Mammary epithelial cell (primary cell): ENCODE measurements at regions not wholly inside any gene's neighbourhood (a gene's known extent, or its start where the extent isn't known, plus 50 kb on each side); places are given as distances from the start of the nearest gene placed in this dataset.

ENCODE experiments used
- CTCF ChIP-seq, 2 donors: IDR thresholded peaks in 1 of 2; conservative IDR thresholded peaks in 1 of 2; 2 replicates each; pipeline ENCODE4 v1.5.1; 2011 to 2012; ENCODE audit warnings: inconsistent platforms in 2 of 2, low read length in 2 of 2, mild to moderate bottlenecking in 2 of 2, control low read depth in 1 of 2, low read depth in 1 of 2; ENCODE audit not compliant: insufficient read depth in 1 of 2; ENCODE audit errors: extremely low read depth in 1 of 2
- EZH2 ChIP-seq: IDR thresholded peaks from 2 replicates; pipeline ENCODE4 v1.6.1; 2012; ENCODE audit warnings: low read length, inconsistent platforms, borderline replicate concordance

DNA sequence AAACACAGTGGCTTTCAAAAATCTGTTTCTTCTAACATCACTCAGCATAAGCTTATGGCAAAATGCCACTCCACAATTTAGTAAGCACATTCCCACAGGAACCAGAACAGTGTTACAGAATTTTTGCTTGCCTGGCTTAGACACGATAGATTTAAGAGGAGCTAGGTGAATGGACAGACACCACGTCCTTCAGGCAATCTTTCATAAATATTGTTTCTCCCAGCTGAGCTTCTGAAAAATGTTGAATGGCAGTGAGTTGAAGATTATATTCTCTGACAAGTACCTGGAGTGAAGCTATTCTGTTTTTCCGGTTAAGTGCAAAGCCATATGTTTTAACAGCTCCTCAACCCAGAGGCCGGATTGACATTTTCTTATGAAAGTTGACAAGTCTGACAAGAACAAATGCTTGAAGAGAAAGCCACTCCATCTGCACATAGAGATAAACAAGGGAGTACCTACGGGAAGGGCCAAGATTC is 102.0 kb downstream of the FSCB start:
- TF ChIP-seq CTCF (conservative IDR thresholded peaks at IDR 0.05 in 1 of 2, IDR thresholded peaks at IDR 0.05 in 1 of 2; ENCODE audit: extremely low read depth in 1 of 2, insufficient read depth in 1 of 2, low read depth in 1 of 2, low read length in 2 of 2), result no peak
- TF ChIP-seq EZH2, result no peak
